ENCODE measurements at regions not wholly inside any gene's neighbourhood (a gene's known extent, or its start where the extent isn't known, plus 50 kb on each side); places are given as distances from the start of the nearest gene placed in this dataset.
"Not testable (repeated sequence)": the region's sequence is repeated elsewhere in the genome, so short reads cannot be mapped to it uniquely, and the experiment has no call there.

DNA sequence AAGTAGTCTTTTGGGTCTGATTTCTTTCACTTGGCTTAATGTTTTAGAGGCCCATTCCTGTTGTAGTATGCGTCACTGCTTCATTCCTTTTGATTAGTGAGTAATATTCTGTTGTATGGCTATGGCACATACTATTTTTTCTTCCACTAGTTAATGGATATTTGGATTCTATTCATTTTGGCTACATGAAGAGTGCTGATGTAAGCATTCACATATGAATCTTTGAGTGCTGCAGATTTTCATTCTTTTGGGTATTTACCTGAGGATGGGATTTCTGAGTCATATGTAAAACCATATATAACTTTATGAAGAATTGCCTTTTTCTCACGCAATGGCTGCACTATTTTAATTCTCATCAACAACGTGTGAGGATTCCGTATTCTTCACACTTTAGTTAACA, 113.6 kb downstream of the AHSP start:
- H3K36me3 Mint-ChIP-seq = no peaks in the 10 kb centered on the region
- Histone ChIP-seq H3K79me2 (ENCODE audit: low read depth) (no peaks in the 10 kb centered on the region), H3K27ac (no peak overlapping the region), H3K9ac (no peak overlapping the region), H2AFZ (replicated peaks) (no peak overlapping the region), H4K20me1 (ENCODE audit: low read depth) (no peaks in the 10 kb centered on the region), H3K4me3 (no peak overlapping the region), H3K27me3 (no peaks in the 10 kb centered on the region), H3F3A (ENCODE audit: low read depth) (no peaks in the 10 kb centered on the region), H3K36me3 (no peaks in the 10 kb centered on the region), H3K4me1 (no peaks in the 10 kb centered on the region), H3K9me3 (ENCODE audit: low read depth) (peaks cover 24% of the 10 kb centered on the region), H3K4me2 (no peak overlapping the region)
- H3K27ac Mint-ChIP-seq = no peak overlapping the region
- peaks cover 18% of the 10 kb centered on the region for H3K9me3 Mint-ChIP-seq
- H3K4me1 Mint-ChIP-seq = no peaks in the 10 kb centered on the region
- no peak overlapping the region for H3K4me3 Mint-ChIP-seq
- DNase-seq (ENCODE audit: low spot score) = no peak
- no peaks in the 10 kb centered on the region for H3K27me3 Mint-ChIP-seq (ENCODE audit: insufficient read depth, low read depth)
- TF ChIP-seq EZH2phosphoT487 (IDR thresholded peaks at IDR 0.05) = no peak
- TF ChIP-seq, protein P1, sequence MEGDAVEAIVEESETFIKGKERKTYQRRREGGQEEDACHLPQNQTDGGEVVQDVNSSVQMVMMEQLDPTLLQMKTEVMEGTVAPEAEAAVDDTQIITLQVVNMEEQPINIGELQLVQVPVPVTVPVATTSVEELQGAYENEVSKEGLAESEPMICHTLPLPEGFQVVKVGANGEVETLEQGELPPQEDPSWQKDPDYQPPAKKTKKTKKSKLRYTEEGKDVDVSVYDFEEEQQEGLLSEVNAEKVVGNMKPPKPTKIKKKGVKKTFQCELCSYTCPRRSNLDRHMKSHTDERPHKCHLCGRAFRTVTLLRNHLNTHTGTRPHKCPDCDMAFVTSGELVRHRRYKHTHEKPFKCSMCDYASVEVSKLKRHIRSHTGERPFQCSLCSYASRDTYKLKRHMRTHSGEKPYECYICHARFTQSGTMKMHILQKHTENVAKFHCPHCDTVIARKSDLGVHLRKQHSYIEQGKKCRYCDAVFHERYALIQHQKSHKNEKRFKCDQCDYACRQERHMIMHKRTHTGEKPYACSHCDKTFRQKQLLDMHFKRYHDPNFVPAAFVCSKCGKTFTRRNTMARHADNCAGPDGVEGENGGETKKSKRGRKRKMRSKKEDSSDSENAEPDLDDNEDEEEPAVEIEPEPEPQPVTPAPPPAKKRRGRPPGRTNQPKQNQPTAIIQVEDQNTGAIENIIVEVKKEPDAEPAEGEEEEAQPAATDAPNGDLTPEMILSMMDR (IDR thresholded peaks at IDR 0.05) = no peak
- no peak for TF ChIP-seq EZH2 (IDR thresholded peaks at IDR 0.05)

GRCh38 chr16:31655674-31656073, 128.0 kb downstream of the AHSP start:
- H3K27ac ChIP-seq; H2AFZ ChIP-seq (replicated peaks); H3K4me1 Mint-ChIP-seq; H3K27ac Mint-ChIP-seq; H3F3A ChIP-seq (ENCODE audit: low read depth); H3K27me3 ChIP-seq; H3K9me3 Mint-ChIP-seq; DNase-seq (ENCODE audit: low spot score); H3K9ac ChIP-seq; H3K4me3 Mint-ChIP-seq; H3K4me3 ChIP-seq; H3K36me3 Mint-ChIP-seq; H3K79me2 ChIP-seq (ENCODE audit: low read depth); H3K4me1 ChIP-seq; H3K36me3 ChIP-seq; H4K20me1 ChIP-seq (ENCODE audit: low read depth); H3K4me2 ChIP-seq; H3K27me3 Mint-ChIP-seq (ENCODE audit: insufficient read depth, low read depth): not testable (repeated sequence)
- peaks cover 23% of the 10 kb centered on the region for H3K9me3 ChIP-seq (ENCODE audit: low read depth)

DNA sequence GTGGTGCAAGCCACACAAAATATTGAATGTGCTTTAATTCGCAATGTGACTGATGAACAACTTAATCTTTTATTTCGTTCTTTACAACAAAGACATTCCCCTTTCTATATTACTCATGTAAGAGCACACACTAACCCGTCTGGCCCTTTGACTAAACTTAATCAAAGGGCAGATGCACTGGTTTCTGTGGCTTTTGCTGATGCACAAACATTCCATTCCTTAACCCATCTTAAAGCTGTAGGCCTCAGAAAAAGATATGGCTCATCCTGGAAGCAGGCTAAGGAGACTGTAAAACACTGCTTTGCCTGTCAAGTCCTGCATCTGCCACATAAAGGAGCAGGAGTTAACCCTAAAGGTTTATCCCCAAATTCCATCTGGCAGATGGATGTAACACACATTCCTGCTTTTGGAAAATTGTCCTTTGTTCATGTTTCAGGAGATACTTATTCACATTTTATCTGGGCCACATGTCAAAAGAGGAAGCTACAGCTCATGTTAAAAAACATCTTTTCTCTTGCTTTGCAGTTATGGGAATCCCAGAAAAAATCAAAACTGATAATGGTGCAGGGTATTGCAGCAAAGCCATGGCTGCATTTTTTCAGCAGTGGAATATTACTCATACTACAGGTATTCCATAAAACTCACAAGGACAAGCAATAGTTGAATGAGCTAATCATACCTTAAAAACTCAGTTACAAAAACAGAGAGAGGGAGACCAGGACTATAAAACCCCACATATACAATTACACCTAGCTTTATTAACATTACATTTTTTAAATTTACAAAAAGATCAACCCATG, 137.2 kb downstream of the AHSP start:
- Histone ChIP-seq H3K9me3 (ENCODE audit: low read depth) (peaks cover 9% of the 10 kb centered on the region), H3K79me2 (ENCODE audit: low read depth) (no peaks in the 10 kb centered on the region), H3K9ac (no peak overlapping the region), H3K4me2 (no peak overlapping the region), H4K20me1 (ENCODE audit: low read depth) (no peaks in the 10 kb centered on the region), H3K27me3 (no peaks in the 10 kb centered on the region), H3K27ac (no peak overlapping the region), H3K4me1 (no peaks in the 10 kb centered on the region), H2AFZ (replicated peaks) (no peak overlapping the region), H3F3A (ENCODE audit: low read depth) (no peaks in the 10 kb centered on the region), H3K36me3 (no peaks in the 10 kb centered on the region), H3K4me3 (no peak overlapping the region)
- H3K36me3 Mint-ChIP-seq = no peaks in the 10 kb centered on the region
- H3K4me3 Mint-ChIP-seq = no peak overlapping the region
- H3K9me3 Mint-ChIP-seq = peaks cover 3% of the 10 kb centered on the region
- no peak for TF ChIP-seq EZH2phosphoT487 (IDR thresholded peaks at IDR 0.05)
- TF ChIP-seq, protein P1 (IDR thresholded peaks at IDR 0.05) = no peak
- no peak for TF ChIP-seq EZH2 (IDR thresholded peaks at IDR 0.05)
- no peak for DNase-seq (ENCODE audit: low spot score)
- H3K4me1 Mint-ChIP-seq = no peaks in the 10 kb centered on the region
- no peak overlapping the region for H3K27ac Mint-ChIP-seq
- H3K27me3 Mint-ChIP-seq (ENCODE audit: insufficient read depth, low read depth) = no peaks in the 10 kb centered on the region

- H3K4me3 ChIP-seq = no peak overlapping the region
- no peaks in the 10 kb centered on the region for H3K79me2 ChIP-seq (ENCODE audit: low read depth)
- Mint-ChIP-seq H3K9me3 (peaks cover 4% of the 10 kb centered on the region), H3K4me1 (no peaks in the 10 kb centered on the region), H3K27me3 (ENCODE audit: insufficient read depth, low read depth) (peaks cover 8% of the 10 kb centered on the region), H3K27ac (no peak overlapping the region), H3K4me3 (no peak overlapping the region), H3K36me3 (no peaks in the 10 kb centered on the region)
- H3K36me3 ChIP-seq = no peaks in the 10 kb centered on the region
- H3K4me2 ChIP-seq = no peak overlapping the region
- TF ChIP-seq EZH2phosphoT487 (IDR thresholded peaks at IDR 0.05) (no peak), EZH2 (IDR thresholded peaks at IDR 0.05) (no peak)
- TF ChIP-seq, protein P1 (IDR thresholded peaks at IDR 0.05) = no peak
- H3K27me3 ChIP-seq = no peaks in the 10 kb centered on the region
- no peak overlapping the region for H3K27ac ChIP-seq
- H3K9ac ChIP-seq = no peak overlapping the region
- H3K9me3 ChIP-seq (ENCODE audit: low read depth) = peaks cover 11% of the 10 kb centered on the region
- no peak for DNase-seq (ENCODE audit: low spot score)
- H3F3A ChIP-seq (ENCODE audit: low read depth) = no peaks in the 10 kb centered on the region
- H4K20me1 ChIP-seq (ENCODE audit: low read depth) = no peaks in the 10 kb centered on the region
- H3K4me1 ChIP-seq = no peaks in the 10 kb centered on the region
- H2AFZ ChIP-seq (replicated peaks) = no peak overlapping the region
Observed at GRCh38 chr16:31674686-31675085, 147.0 kb downstream of the AHSP start.

Data from neural progenitor cell (in vitro differentiated cells).